B cell (primary cell): ENCODE measurements at regions not wholly inside any gene's neighbourhood (a gene's known extent, or its start where the extent isn't known, plus 50 kb on each side); places are given as distances from the start of the nearest gene placed in this dataset.

Experiments used
- ATAC-seq: fragments of 200-7000 bp; cut with Tn5 transposase; one replicate; pipeline ENCODE4 v1.10.0; 2021; ENCODE audit warnings: low read depth, mild to moderate bottlenecking, moderate number of reproducible peaks, moderate library complexity
- CTCF ChIA-PET: fragments of 350-600 bp; sonication (Branson Sonifier 250); formaldehyde crosslinking; loops from one replicate; lab custom pipeline; 2021; ENCODE audit warnings: antibody characterized with exemption, inconsistent platforms; lab: Charles Lee
- POLR2A ChIA-PET: fragments of 350-600 bp; sonication (Branson Sonifier 250); formaldehyde crosslinking; loops from one replicate; lab custom pipeline; 2021; ENCODE audit warnings: antibody characterized with exemption; lab: Charles Lee
- DNase-seq: peaks from one replicate; pipeline ENCODE4 v3.0.0; 2013
- H2AFZ ChIP-seq: 2 replicates; pipeline ENCODE4 v1.6.1; 2012; ENCODE audit warnings: mild to moderate bottlenecking, low read depth, low read length; ENCODE audit not compliant: insufficient read depth, poor library complexity, severe bottlenecking
- H3K27ac ChIP-seq, 2 donors: 1 replicate in 1 of 2; 2 replicates in 1 of 2; pipeline ENCODE4 v1.5.1; 2012 to 2013; ENCODE audit warnings: low read length in 2 of 2, mild to moderate bottlenecking in 2 of 2, moderate library complexity in 1 of 2
- H3K27me3 ChIP-seq, 4 experiments: fragments of 200-600 bp in 1 of 4; sonication (generic) in 1 of 4; replicated peaks in 1 of 4; 1 replicate in 2 of 4; 2 replicates in 2 of 4; pipeline versions ENCODE4 v1.6.1 to v1.7.0; 2013 to 2016; ENCODE audit warnings: low read length in 3 of 4, mild to moderate bottlenecking in 2 of 4, mixed read lengths in 1 of 4, moderate library complexity in 1 of 4; ENCODE audit not compliant: insufficient read depth in 4 of 4, control insufficient read depth in 3 of 4; ENCODE audit errors: control extremely low read depth in 1 of 4
- H3K36me3 ChIP-seq, 2 experiments: replicated peaks in 1 of 2; 1 replicate in 1 of 2; 2 replicates in 1 of 2; pipeline versions ENCODE4 v1.6.1 to v1.7.1; 2013; ENCODE audit warnings: low read length in 1 of 2; ENCODE audit not compliant: insufficient read depth in 2 of 2, control insufficient read depth in 1 of 2; ENCODE audit errors: control extremely low read depth in 1 of 2, extremely low read depth in 1 of 2
- H3K4me1 ChIP-seq, 2 donors: fragments of 200-600 bp in 1 of 2; sonication (generic) in 1 of 2; 1 replicate in 1 of 2; 2 replicates in 1 of 2; pipeline versions ENCODE4 v1.5.1 to v1.6.1; 2013 to 2017; ENCODE audit warnings: low read length in 2 of 2; ENCODE audit not compliant: control insufficient read depth in 2 of 2, insufficient read depth in 2 of 2
- H3K4me2 ChIP-seq: replicated peaks from 2 replicates; pipeline ENCODE3; 2012; ENCODE audit warnings: mild to moderate bottlenecking, low read depth, low read length; ENCODE audit not compliant: poor library complexity, severe bottlenecking
- H3K4me3 ChIP-seq, 5 experiments: fragments of 200-600 bp in 1 of 5; sonication (generic) in 1 of 5; 1 replicate in 3 of 5; 2 replicates in 2 of 5; pipeline versions ENCODE4 v1.5.1 to v1.7.0; 2011 to 2016; ENCODE audit warnings: low read length in 4 of 5, mild to moderate bottlenecking in 4 of 5, low read depth in 2 of 5, control low read depth in 1 of 5, moderate library complexity in 1 of 5; ENCODE audit not compliant: insufficient read depth in 1 of 5; ENCODE audit errors: control extremely low read depth in 1 of 5, extremely low read depth in 1 of 5
- H3K79me2 ChIP-seq: fragments of 200-600 bp; sonication (generic); one replicate; pipeline ENCODE4 v1.6.0; 2016; ENCODE audit warnings: low read length; ENCODE audit not compliant: control insufficient read depth, insufficient read depth
- H3K9ac ChIP-seq: fragments of 200-600 bp; sonication (generic); 2 replicates; pipeline ENCODE4 v1.6.1; 2017; ENCODE audit warnings: mild to moderate bottlenecking, low read length, moderate library complexity
- H3K9me3 ChIP-seq, 3 donors: one replicate each; pipeline versions ENCODE4 v1.6.1 to v1.7.1; 2013; ENCODE audit warnings: low read length in 2 of 3; ENCODE audit not compliant: control insufficient read depth in 2 of 3, insufficient read depth in 1 of 3; ENCODE audit errors: control extremely low read depth in 1 of 3
- H4K20me1 ChIP-seq: 2 replicates; pipeline ENCODE4 v1.6.0; 2012; ENCODE audit warnings: mild to moderate bottlenecking, low read length; ENCODE audit not compliant: insufficient read depth, control insufficient read depth, poor library complexity, severe bottlenecking
- H3K27ac Mint-ChIP-seq: one replicate; pipeline ENCODE4 v1.8.0; 2021; ENCODE audit warnings: mixed read lengths
- H3K27me3 Mint-ChIP-seq: one replicate; pipeline ENCODE4 v1.8.0; 2021; ENCODE audit warnings: mixed read lengths
- H3K4me1 Mint-ChIP-seq: one replicate; pipeline ENCODE4 v1.8.0; 2021; ENCODE audit warnings: mixed read lengths
- H3K4me3 Mint-ChIP-seq: one replicate; pipeline ENCODE4 v1.8.0; 2021; ENCODE audit warnings: mixed read lengths
- H3K9me3 Mint-ChIP-seq: one replicate; pipeline ENCODE4 v1.8.0; 2022; ENCODE audit warnings: mixed read lengths; ENCODE audit not compliant: insufficient read depth
- EZH2 ChIP-seq: IDR thresholded peaks from 2 replicates; pipeline ENCODE4 v1.6.1; 2012; ENCODE audit warnings: borderline replicate concordance, low read depth, mild to moderate bottlenecking, moderate library complexity, low read length; ENCODE audit not compliant: insufficient read depth, poor library complexity, severe bottlenecking
- WGBS: methylation state at CpG from one replicate; pipeline ENCODE4 v1.1.5; 2013; ENCODE audit warnings: missing lambda C conversion rate; ENCODE audit not compliant: insufficient coverage; 5-methylcytosine and 5-hydroxymethylcytosine counted together
- intact Hi-C: fragments of 100-400 bp; cut with micrococcal nuclease; formaldehyde crosslinking; loops from one replicate; pipeline ENCODE4 v1.10.0; 2022
- TF ChIP-seq, protein P1 (sequence below): fragments of 200-600 bp; IDR thresholded peaks from one replicate; pipeline ENCODE4 v1.8.0; 2022; ENCODE audit warnings: antibody characterized with exemption, mild to moderate bottlenecking

DNA sequence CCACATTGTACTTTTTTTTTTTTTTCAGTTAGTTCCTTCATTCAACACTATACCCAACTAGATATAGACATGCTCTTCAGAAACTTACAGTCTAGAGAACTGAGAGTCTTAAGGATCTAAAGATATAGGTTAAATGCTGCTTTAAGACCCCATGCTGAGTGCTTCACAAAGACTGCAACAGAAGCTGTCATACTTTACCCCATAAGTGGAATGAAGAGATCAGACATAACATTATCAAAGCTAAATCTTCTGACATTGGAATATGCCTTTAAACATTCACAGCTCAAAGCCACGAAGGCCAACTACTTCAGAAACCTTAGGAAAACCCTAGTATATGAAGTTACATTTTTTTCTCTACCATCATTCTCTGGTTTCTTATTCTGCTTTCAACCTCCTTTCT lies 666.4 kb downstream of the KCNT2 start:
- H3K4me3 Mint-ChIP-seq: no peak overlapping the region
- no peaks in the 10 kb centered on the region for H3K27me3 Mint-ChIP-seq
- no peaks in the 10 kb centered on the region for H3K36me3 ChIP-seq
- H3K4me1 ChIP-seq: no peaks in the 10 kb centered on the region
- TF ChIP-seq, protein P1, sequence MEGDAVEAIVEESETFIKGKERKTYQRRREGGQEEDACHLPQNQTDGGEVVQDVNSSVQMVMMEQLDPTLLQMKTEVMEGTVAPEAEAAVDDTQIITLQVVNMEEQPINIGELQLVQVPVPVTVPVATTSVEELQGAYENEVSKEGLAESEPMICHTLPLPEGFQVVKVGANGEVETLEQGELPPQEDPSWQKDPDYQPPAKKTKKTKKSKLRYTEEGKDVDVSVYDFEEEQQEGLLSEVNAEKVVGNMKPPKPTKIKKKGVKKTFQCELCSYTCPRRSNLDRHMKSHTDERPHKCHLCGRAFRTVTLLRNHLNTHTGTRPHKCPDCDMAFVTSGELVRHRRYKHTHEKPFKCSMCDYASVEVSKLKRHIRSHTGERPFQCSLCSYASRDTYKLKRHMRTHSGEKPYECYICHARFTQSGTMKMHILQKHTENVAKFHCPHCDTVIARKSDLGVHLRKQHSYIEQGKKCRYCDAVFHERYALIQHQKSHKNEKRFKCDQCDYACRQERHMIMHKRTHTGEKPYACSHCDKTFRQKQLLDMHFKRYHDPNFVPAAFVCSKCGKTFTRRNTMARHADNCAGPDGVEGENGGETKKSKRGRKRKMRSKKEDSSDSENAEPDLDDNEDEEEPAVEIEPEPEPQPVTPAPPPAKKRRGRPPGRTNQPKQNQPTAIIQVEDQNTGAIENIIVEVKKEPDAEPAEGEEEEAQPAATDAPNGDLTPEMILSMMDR: no peak
- no peak for TF ChIP-seq EZH2
- intact Hi-C loops: no loop called here
- H3K4me3 ChIP-seq: no peak overlapping the region
- no peaks in the 10 kb centered on the region for H3K27me3 ChIP-seq
- no CpG with 5 or more reads among the region's 1 CpG for WGBS
- H2AFZ ChIP-seq: no peak overlapping the region
- ChIA-PET CTCF (no interaction called here), POLR2A (no interaction called here)
- ATAC-seq (no peak), DNase-seq (no peak)
- no peaks in the 10 kb centered on the region for H4K20me1 ChIP-seq
- H3K4me1 Mint-ChIP-seq: no peaks in the 10 kb centered on the region
- H3K27ac ChIP-seq: no peak overlapping the region
- H3K9me3 Mint-ChIP-seq: no peaks in the 10 kb centered on the region
- H3K79me2 ChIP-seq: no peaks in the 10 kb centered on the region
- peaks cover 0 to 1% (median 0%) of the 10 kb centered on the region in 3 donors for H3K9me3 ChIP-seq
- no peak overlapping the region for H3K9ac ChIP-seq
- no peak overlapping the region for H3K27ac Mint-ChIP-seq
- no peak overlapping the region for H3K4me2 ChIP-seq

DNA sequence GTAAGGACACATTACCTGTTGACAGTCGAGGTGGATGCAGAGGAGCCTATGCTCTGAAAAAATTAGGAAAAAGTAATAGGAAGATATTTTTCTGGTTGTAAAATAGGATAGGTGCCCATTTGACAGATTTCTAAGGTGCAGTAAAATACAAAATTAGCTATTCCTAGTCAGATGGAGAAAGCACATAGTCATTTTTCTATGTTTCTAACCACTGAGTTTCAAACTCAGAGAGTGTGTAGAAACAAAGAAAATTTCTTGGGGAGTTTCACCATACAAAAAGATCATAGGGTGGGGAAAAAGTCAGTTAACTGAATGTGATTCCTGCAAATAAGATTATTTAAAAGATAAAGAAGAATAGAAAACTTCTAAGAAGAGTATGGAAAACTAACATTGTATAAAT lies 666.9 kb downstream of the KCNT2 start:
- Histone ChIP-seq H2AFZ (no peak overlapping the region), H4K20me1 (no peaks in the 10 kb centered on the region), H3K36me3 (no peaks in the 10 kb centered on the region), H3K4me2 (no peak overlapping the region), H3K27ac (no peak overlapping the region), H3K4me1 (no peaks in the 10 kb centered on the region), H3K79me2 (no peaks in the 10 kb centered on the region), H3K27me3 (no peaks in the 10 kb centered on the region), H3K4me3 (no peak overlapping the region), H3K9me3 (peaks cover 0 to 1% (median 0%) of the 10 kb centered on the region in 3 donors), H3K9ac (no peak overlapping the region)
- 75% methylated on average over 1 of the region's 1 CpG for WGBS
- Mint-ChIP-seq H3K27ac (no peak overlapping the region), H3K4me3 (no peak overlapping the region), H3K4me1 (no peaks in the 10 kb centered on the region), H3K9me3 (no peaks in the 10 kb centered on the region), H3K27me3 (no peaks in the 10 kb centered on the region)
- DNase-seq (no peak), ATAC-seq (no peak)
- POLR2A ChIA-PET: no interaction called here
- intact Hi-C loops: no loop called here
- CTCF ChIA-PET: no interaction called here
- TF ChIP-seq, protein P1: no peak
- TF ChIP-seq EZH2: no peak
